ENCODE measurements at regions not wholly inside any gene's neighbourhood (a gene's known extent, or its start where the extent isn't known, plus 50 kb on each side); places are given as distances from the start of the nearest gene placed in this dataset.

DNA sequence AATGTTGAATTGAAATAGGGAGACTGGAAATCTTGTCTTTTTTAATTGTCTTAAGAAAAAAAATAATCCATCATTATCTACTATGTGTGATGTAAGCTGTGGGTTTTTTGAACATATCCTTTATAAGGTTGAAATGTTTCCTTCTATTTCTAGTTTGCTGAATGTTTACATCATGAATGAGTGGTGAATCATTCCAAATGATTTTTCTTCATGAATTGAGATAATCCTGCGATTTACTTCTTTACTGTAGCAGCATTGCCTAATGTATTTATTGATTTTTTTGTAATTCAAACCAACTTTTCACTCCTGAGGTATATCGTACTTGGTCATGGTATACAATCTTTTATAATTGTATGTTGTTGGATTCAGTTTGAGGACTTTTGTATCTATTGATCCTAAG, 607.6 kb upstream of the PFKP start:
- TF ChIP-seq, protein P1, sequence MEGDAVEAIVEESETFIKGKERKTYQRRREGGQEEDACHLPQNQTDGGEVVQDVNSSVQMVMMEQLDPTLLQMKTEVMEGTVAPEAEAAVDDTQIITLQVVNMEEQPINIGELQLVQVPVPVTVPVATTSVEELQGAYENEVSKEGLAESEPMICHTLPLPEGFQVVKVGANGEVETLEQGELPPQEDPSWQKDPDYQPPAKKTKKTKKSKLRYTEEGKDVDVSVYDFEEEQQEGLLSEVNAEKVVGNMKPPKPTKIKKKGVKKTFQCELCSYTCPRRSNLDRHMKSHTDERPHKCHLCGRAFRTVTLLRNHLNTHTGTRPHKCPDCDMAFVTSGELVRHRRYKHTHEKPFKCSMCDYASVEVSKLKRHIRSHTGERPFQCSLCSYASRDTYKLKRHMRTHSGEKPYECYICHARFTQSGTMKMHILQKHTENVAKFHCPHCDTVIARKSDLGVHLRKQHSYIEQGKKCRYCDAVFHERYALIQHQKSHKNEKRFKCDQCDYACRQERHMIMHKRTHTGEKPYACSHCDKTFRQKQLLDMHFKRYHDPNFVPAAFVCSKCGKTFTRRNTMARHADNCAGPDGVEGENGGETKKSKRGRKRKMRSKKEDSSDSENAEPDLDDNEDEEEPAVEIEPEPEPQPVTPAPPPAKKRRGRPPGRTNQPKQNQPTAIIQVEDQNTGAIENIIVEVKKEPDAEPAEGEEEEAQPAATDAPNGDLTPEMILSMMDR (IDR thresholded peaks at IDR 0.05; ENCODE audit: insufficient read depth, low read length, poor library complexity, severe bottlenecking), result no peak
- TF ChIP-seq EZH2phosphoT487 (conservative IDR thresholded peaks at IDR 0.05; ENCODE audit: low read length), result no peak

Measured in SU-DHL-6 (cell line).